RWPE2 (cell line): ENCODE measurements at regions not wholly inside any gene's neighbourhood (a gene's known extent, or its start where the extent isn't known, plus 50 kb on each side); places are given as distances from the start of the nearest gene placed in this dataset.

Experiments used
- ATAC-seq: fragments of 200-7000 bp; cut with Tn5 transposase; 3 replicates; pipeline ENCODE4 v1.9.1; 2021; ENCODE audit warnings: low read depth
- DNase-seq: peaks from one replicate; pipeline ENCODE4 v3.0.0-alpha.2; 2020; ENCODE audit warnings: low spot score
- H3K27ac ChIP-seq: fragments of 450-650 bp; 2 replicates; pipeline ENCODE4 v1.5.1; 2017; ENCODE audit warnings: mild to moderate bottlenecking; ENCODE audit not compliant: poor library complexity, severe bottlenecking
- H3K27me3 ChIP-seq: fragments of 250-450 bp; sonication (Bioruptor Pico); 2 replicates; pipeline ENCODE4 v1.5.1; 2021; ENCODE audit warnings: mild to moderate bottlenecking, moderate library complexity; ENCODE audit not compliant: insufficient read depth, poor library complexity, severe bottlenecking
- H3K36me3 ChIP-seq: fragments of 250-450 bp; sonication (Bioruptor Pico); 2 replicates; pipeline ENCODE4 v1.5.1; 2020; ENCODE audit warnings: low read depth, mild to moderate bottlenecking, moderate library complexity
- H3K4me1 ChIP-seq: fragments of 250-450 bp; sonication (Bioruptor Pico); 2 replicates; pipeline ENCODE4 v1.5.1; 2021; ENCODE audit warnings: mild to moderate bottlenecking, moderate library complexity; ENCODE audit not compliant: insufficient read depth, poor library complexity, severe bottlenecking
- H3K4me3 ChIP-seq: fragments of 250-450 bp; sonication (Bioruptor Pico); 2 replicates; pipeline ENCODE4 v1.5.1; 2021; ENCODE audit warnings: mild to moderate bottlenecking, moderate library complexity; ENCODE audit not compliant: severe bottlenecking
- H3K9me3 ChIP-seq: fragments of 250-450 bp; sonication (Bioruptor Pico); 2 replicates; pipeline ENCODE4 v1.5.1; 2021; ENCODE audit warnings: mild to moderate bottlenecking, moderate library complexity; ENCODE audit not compliant: severe bottlenecking
- CTCF ChIP-seq: fragments of 450-650 bp; IDR thresholded peaks from one replicate; pipeline ENCODE4 v1.5.1; 2017; ENCODE audit warnings: mild to moderate bottlenecking, moderate library complexity; ENCODE audit not compliant: poor library complexity, severe bottlenecking

- peaks cover 36% of the 10 kb centered on the region for H3K4me1 ChIP-seq
- ATAC-seq, result no peak
- H3K27ac ChIP-seq, result no peak overlapping the region
- H3K9me3 ChIP-seq, result no peaks in the 10 kb centered on the region
- H3K27me3 ChIP-seq, result no peaks in the 10 kb centered on the region
- no peak for TF ChIP-seq CTCF
- no peaks in the 10 kb centered on the region for H3K36me3 ChIP-seq
- DNase-seq, result no peak
- no peak overlapping the region for H3K4me3 ChIP-seq
Observed at GRCh38 chr3:194874206-194874605, 188.5 kb downstream of the FAM43A start.

- ATAC-seq (no peak), DNase-seq (no peak)
- Histone ChIP-seq H3K27me3 (no peaks in the 10 kb centered on the region), H3K27ac (no peak overlapping the region), H3K9me3 (no peaks in the 10 kb centered on the region), H3K4me1 (peaks cover 36% of the 10 kb centered on the region), H3K4me3 (no peak overlapping the region), H3K36me3 (no peaks in the 10 kb centered on the region)
- no peak for TF ChIP-seq CTCF
Observed at GRCh38 chr3:194874783-194875182, 189.1 kb downstream of the FAM43A start.

GRCh38 chr3:194875581-194876402, 190.1 kb downstream of the FAM43A start:
- Histone ChIP-seq H3K27me3 (no peaks in the 10 kb centered on the region), H3K36me3 (no peaks in the 10 kb centered on the region), H3K4me3 (no peak overlapping the region), H3K4me1 (peaks cover 26% of the 10 kb centered on the region), H3K27ac (no peak overlapping the region), H3K9me3 (no peaks in the 10 kb centered on the region)
- ATAC-seq (no peak), DNase-seq (no peak)
- TF ChIP-seq CTCF, result no peak

- Histone ChIP-seq H3K9me3 (no peaks in the 10 kb centered on the region), H3K27ac (no peak overlapping the region), H3K36me3 (no peaks in the 10 kb centered on the region), H3K27me3 (no peaks in the 10 kb centered on the region), H3K4me1 (peaks cover 18% of the 10 kb centered on the region), H3K4me3 (no peak overlapping the region)
- no peak for TF ChIP-seq CTCF
- no peak for ATAC-seq
- no peak for DNase-seq
Observed at GRCh38 chr3:194876403-194877095, 190.9 kb downstream of the FAM43A start.
